Mucosa of descending colon (tissue), 3 donors: ENCODE measurements at regions not wholly inside any gene's neighbourhood (a gene's known extent, or its start where the extent isn't known, plus 50 kb on each side); places are given as distances from the start of the nearest gene placed in this dataset.
A peak's percentile ranks its signal among the peaks of the same experiment; 100 is the strongest.

Experiments
- ATAC-seq: fragments of 200-7000 bp; cut with Tn5 transposase; one replicate; pipeline ENCODE4 v1.9.1; 2020; ENCODE audit warnings: mild to moderate bottlenecking, moderate library complexity
- DNase-seq, 3 donors: peaks; one replicate each; pipeline ENCODE4 v3.0.0-alpha.2; 2020
- H3K36me3 ChIP-seq: fragments of 200-600 bp; one replicate; pipeline ENCODE4 v1.8.0; 2021; ENCODE audit warnings: low read depth, mild to moderate bottlenecking
- H3K4me1 ChIP-seq: fragments of 200-600 bp; one replicate; pipeline ENCODE4 v1.8.0; 2021; ENCODE audit warnings: low read depth, mild to moderate bottlenecking
- H3K4me3 ChIP-seq: fragments of 200-600 bp; one replicate; pipeline ENCODE4 v1.8.0; 2021; ENCODE audit warnings: mild to moderate bottlenecking
- H3K9me3 ChIP-seq: fragments of 200-600 bp; one replicate; pipeline ENCODE4 v1.8.0; 2021; ENCODE audit warnings: mild to moderate bottlenecking
- CTCF ChIP-seq: fragments of 200-600 bp; IDR thresholded peaks from one replicate; pipeline ENCODE4 v1.8.0; 2022; ENCODE audit warnings: antibody characterized with exemption, mild to moderate bottlenecking
- intact Hi-C, 2 donors: fragments of 100-400 bp; cut with DNase I in 1 of 2; cut with micrococcal nuclease in 1 of 2; formaldehyde crosslinking; loops; one replicate each; pipeline versions ENCODE4 v1.11.0 to v1.11.1; 2022; cut with DNase I, micrococcal nuclease
- donor health status: DM: no; HTN: no; CAD: no; lungs with moderate emphysema.
- donor health status: DM: no; HTN: no; CAD: no.
- donor health status: DM: no; HTN: yes; CAD: no.

- Histone ChIP-seq H3K4me1 (no peaks in the 10 kb centered on the region), H3K9me3 (no peaks in the 10 kb centered on the region), H3K36me3 (no peaks in the 10 kb centered on the region), H3K4me3 (no peak overlapping the region)
- no peak for ATAC-seq
- intact Hi-C loops = no loop called here
- no peak for DNase-seq
- no peak for TF ChIP-seq CTCF
Measured at GRCh38 chr13:33735276-33735675, 82.7 kb upstream of the RFC3 start.

GRCh38 chr13:33739254-33739653, 78.7 kb upstream of the RFC3 start:
- no peak for TF ChIP-seq CTCF
- intact Hi-C loops = no loop called here
- H3K9me3 ChIP-seq = no peaks in the 10 kb centered on the region
- no peaks in the 10 kb centered on the region for H3K4me1 ChIP-seq
- no peak for ATAC-seq
- H3K4me3 ChIP-seq = no peak overlapping the region
- no peaks in the 10 kb centered on the region for H3K36me3 ChIP-seq
- no peak for DNase-seq

GRCh38 chr13:33740134-33740538, 77.8 kb upstream of the RFC3 start:
- no peaks in the 10 kb centered on the region for H3K9me3 ChIP-seq
- TF ChIP-seq CTCF = no peak
- H3K4me3 ChIP-seq = no peak overlapping the region
- intact Hi-C loops = no loop called here
- DNase-seq = no peak
- no peak for ATAC-seq
- H3K36me3 ChIP-seq = no peaks in the 10 kb centered on the region
- peaks cover 3% of the 10 kb centered on the region for H3K4me1 ChIP-seq

- Histone ChIP-seq H3K4me3 (no peak overlapping the region), H3K9me3 (no peaks in the 10 kb centered on the region), H3K36me3 (no peaks in the 10 kb centered on the region), H3K4me1 (peaks cover 5% of the 10 kb centered on the region)
- DNase-seq = no peak
- TF ChIP-seq CTCF = no peak
- ATAC-seq = no peak
- intact Hi-C loops = no loop called here
Measured at GRCh38 chr13:33742321-33742720, 75.6 kb upstream of the RFC3 start.

GRCh38 chr13:33743438-33744368, 74.2 kb upstream of the RFC3 start:
- DNase-seq = no peak
- no peak overlapping the region for H3K4me3 ChIP-seq
- intact Hi-C loops = no loop called here
- no peak for TF ChIP-seq CTCF
- H3K36me3 ChIP-seq = no peaks in the 10 kb centered on the region
- H3K4me1 ChIP-seq = peaks cover 5% of the 10 kb centered on the region
- ATAC-seq = peak; percentile 39
- no peaks in the 10 kb centered on the region for H3K9me3 ChIP-seq
